Fibroblast of skin of left quadriceps (primary cell): ENCODE measurements at regions not wholly inside any gene's neighbourhood (a gene's known extent, or its start where the extent isn't known, plus 50 kb on each side); places are given as distances from the start of the nearest gene placed in this dataset.
A peak's percentile ranks its signal among the peaks of the same experiment; 100 is the strongest.
"Not testable (repeated sequence)": the region's sequence is repeated elsewhere in the genome, so short reads cannot be mapped to it uniquely, and the experiment has no call there.

Source experiments
- DNase-seq, 2 experiments: peaks; one replicate each; pipeline ENCODE4 v3.0.0-alpha.2; 2013; ENCODE audit warnings: low read depth in 2 of 2

- DNase-seq, result no peak
These were observed 258.7 kb upstream of the IL12B start for GRCh38 chr5:159588941-159589340.

- DNase-seq, result no peak
These were observed 263.3 kb upstream of the IL12B start for GRCh38 chr5:159593518-159594073.

GRCh38 chr5:159595561-159595960 lies 265.3 kb upstream of the IL12B start:
- not testable (repeated sequence) for DNase-seq

- no peak for DNase-seq
These were observed 270.9 kb upstream of the IL12B start for GRCh38 chr5:159601216-159601615.

GRCh38 chr5:159602434-159602833 lies 272.1 kb upstream of the IL12B start:
- DNase-seq, result no peak

GRCh38 chr5:159605585-159605984 lies 275.3 kb upstream of the IL12B start:
- DNase-seq, result no peak

- DNase-seq, result no peak
These were observed 279.1 kb upstream of the IL12B start for GRCh38 chr5:159609359-159609758.

GRCh38 chr5:159610966-159611579 lies 280.8 kb upstream of the IL12B start:
- DNase-seq, result no peak

- DNase-seq, result peak; percentile 9 to 32
These were observed 286.7 kb upstream of the IL12B start for GRCh38 chr5:159616952-159617351.

- no peak for DNase-seq
These were observed 289.5 kb upstream of the IL12B start for GRCh38 chr5:159619826-159620225.

GRCh38 chr5:159620853-159621540 lies 290.7 kb upstream of the IL12B start:
- no peak for DNase-seq

- no peak for DNase-seq
These were observed 287.6 kb upstream of the ADRA1B start for GRCh38 chr5:159628703-159629102.

GRCh38 chr5:159629158-159629557 lies 287.1 kb upstream of the ADRA1B start:
- no peak for DNase-seq

- DNase-seq, result no peak
These were observed 285.7 kb upstream of the ADRA1B start for GRCh38 chr5:159630545-159630944.

GRCh38 chr5:159631001-159631400 lies 285.3 kb upstream of the ADRA1B start:
- no peak for DNase-seq

GRCh38 chr5:159632866-159633265 lies 283.4 kb upstream of the ADRA1B start:
- DNase-seq, result no peak

- DNase-seq, result no peak
These were observed 277.8 kb upstream of the ADRA1B start for GRCh38 chr5:159638481-159638880.

GRCh38 chr5:159638954-159639559 lies 277.2 kb upstream of the ADRA1B start:
- no peak for DNase-seq

GRCh38 chr5:159639590-159639989 lies 276.7 kb upstream of the ADRA1B start:
- DNase-seq, result no peak

GRCh38 chr5:159640446-159640845 lies 275.8 kb upstream of the ADRA1B start:
- DNase-seq, result no peak

- no peak for DNase-seq
These were observed 275.4 kb upstream of the ADRA1B start for GRCh38 chr5:159640921-159641320.

GRCh38 chr5:159641371-159642039 lies 274.8 kb upstream of the ADRA1B start:
- DNase-seq, result no peak
